ENCODE measurements at regions not wholly inside any gene's neighbourhood (a gene's known extent, or its start where the extent isn't known, plus 50 kb on each side); places are given as distances from the start of the nearest gene placed in this dataset.

DNA sequence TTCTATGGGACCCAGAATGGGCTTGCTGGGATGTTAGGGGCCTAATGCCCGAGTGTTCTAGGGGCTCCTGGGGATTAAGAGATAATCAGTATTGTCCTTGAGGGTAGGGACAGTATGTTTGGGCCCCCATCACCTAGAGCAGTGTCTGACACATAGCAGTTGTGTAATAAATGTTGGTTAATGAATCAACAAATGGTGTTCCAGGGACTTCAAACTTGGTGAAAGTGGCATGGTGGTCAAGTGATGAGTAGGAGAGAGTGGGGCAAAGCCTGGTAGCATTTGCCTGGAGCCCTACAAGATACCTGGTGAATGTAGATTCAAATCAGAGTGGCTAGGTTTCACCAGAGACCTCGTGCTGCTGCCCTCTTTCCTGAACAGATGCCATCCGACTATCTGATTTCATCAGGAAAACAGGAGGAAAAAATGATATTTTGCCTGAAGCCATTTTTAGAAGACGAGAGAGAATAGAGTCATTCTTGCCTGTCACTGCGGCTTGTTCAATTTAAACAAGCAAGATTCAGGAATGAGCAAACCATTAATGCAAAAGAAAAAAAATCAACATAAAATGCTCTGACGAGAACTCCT, 117.3 kb downstream of the RPL22L1 start:
- Histone ChIP-seq H4K20me1 (ENCODE audit: control insufficient read depth, extremely low read depth, insufficient read depth, low read length) (no peaks in the 10 kb centered on the region), H3K9ac (ENCODE audit: insufficient read depth, low read length) (no peak overlapping the region), H3K4me2 (ENCODE audit: extremely low read depth, insufficient read depth, low read length) (no peak overlapping the region), H3K4me3 (replicated peaks in 1 of 4; ENCODE audit: control extremely low read depth in 1 of 4, insufficient read depth in 1 of 4, low read depth in 3 of 4, low read length in 4 of 4) (no peak overlapping the region), H3K27me3 (ENCODE audit: control insufficient read depth, insufficient read depth, low read length) (no peaks in the 10 kb centered on the region), H3K4me1 (ENCODE audit: control insufficient read depth, extremely low read depth, insufficient read depth, low read length) (peaks cover 31% of the 10 kb centered on the region), H2AFZ (ENCODE audit: low read length) (no peak overlapping the region), H3K79me2 (ENCODE audit: control insufficient read depth, insufficient read depth, low read length) (no peaks in the 10 kb centered on the region), H3K9me3 (ENCODE audit: control insufficient read depth, insufficient read depth, low read depth, low read length) (no peaks in the 10 kb centered on the region), H3K27ac (ENCODE audit: insufficient read depth, low read length) (peak overlapping the region; percentile 73), H3K36me3 (ENCODE audit: control insufficient read depth, insufficient read depth, low read length) (no peaks in the 10 kb centered on the region)
- DNase-seq (ENCODE audit: low read depth in 2 of 2): no peak
- no peak for TF ChIP-seq EZH2 (IDR thresholded peaks at IDR 0.05; ENCODE audit: low read length, missing control alignments)
- no peak for TF ChIP-seq CTCF (conservative IDR thresholded peaks at IDR 0.05 in 1 of 2, IDR thresholded peaks at IDR 0.05 in 1 of 2; ENCODE audit: low read depth in 1 of 2, low read length in 2 of 2)

DNA sequence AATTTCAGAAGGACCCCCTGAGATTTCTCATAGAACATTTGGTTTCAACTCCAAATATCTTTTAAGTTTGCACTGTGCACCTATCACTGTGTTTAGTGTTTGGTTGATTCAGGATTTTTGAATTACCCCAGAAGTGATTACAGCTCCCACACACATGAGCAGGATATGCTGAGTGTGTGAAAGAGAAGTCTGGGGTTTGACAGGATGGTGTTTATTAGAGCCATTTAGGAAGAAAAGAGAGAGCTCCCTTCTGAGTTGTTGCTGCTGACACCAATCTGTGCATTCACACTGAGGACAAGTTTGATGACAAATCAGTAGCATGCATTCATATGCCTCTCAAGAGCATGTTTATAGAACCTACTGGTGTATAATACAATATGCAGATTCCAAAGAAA, 118.1 kb downstream of the RPL22L1 start:
- no peak overlapping the region for H3K9ac ChIP-seq (ENCODE audit: insufficient read depth, low read length)
- peak overlapping the region; percentile 54 for H3K4me2 ChIP-seq (ENCODE audit: extremely low read depth, insufficient read depth, low read length)
- peak overlapping the region; percentile 73 for H3K27ac ChIP-seq (ENCODE audit: insufficient read depth, low read length)
- H3K9me3 ChIP-seq (ENCODE audit: control insufficient read depth, insufficient read depth, low read depth, low read length): no peaks in the 10 kb centered on the region
- TF ChIP-seq CTCF (conservative IDR thresholded peaks at IDR 0.05 in 1 of 2, IDR thresholded peaks at IDR 0.05 in 1 of 2; ENCODE audit: low read depth in 1 of 2, low read length in 2 of 2): no peak
- TF ChIP-seq EZH2 (IDR thresholded peaks at IDR 0.05; ENCODE audit: low read length, missing control alignments): no peak
- no peaks in the 10 kb centered on the region for H3K79me2 ChIP-seq (ENCODE audit: control insufficient read depth, insufficient read depth, low read length)
- no peaks in the 10 kb centered on the region for H3K27me3 ChIP-seq (ENCODE audit: control insufficient read depth, insufficient read depth, low read length)
- no peak overlapping the region for H2AFZ ChIP-seq (ENCODE audit: low read length)
- no peak for DNase-seq (ENCODE audit: low read depth in 2 of 2)
- no peaks in the 10 kb centered on the region for H3K36me3 ChIP-seq (ENCODE audit: control insufficient read depth, insufficient read depth, low read length)
- no peaks in the 10 kb centered on the region for H4K20me1 ChIP-seq (ENCODE audit: control insufficient read depth, extremely low read depth, insufficient read depth, low read length)
- no peak overlapping the region for H3K4me3 ChIP-seq (replicated peaks in 1 of 4; ENCODE audit: control extremely low read depth in 1 of 4, insufficient read depth in 1 of 4, low read depth in 3 of 4, low read length in 4 of 4)
- H3K4me1 ChIP-seq (ENCODE audit: control insufficient read depth, extremely low read depth, insufficient read depth, low read length): peaks cover 31% of the 10 kb centered on the region

GRCh38 chr3:170751083-170751898, 118.7 kb downstream of the RPL22L1 start:
- peak overlapping the region; percentile 54 for H3K4me2 ChIP-seq (ENCODE audit: extremely low read depth, insufficient read depth, low read length)
- no peak overlapping the region for H2AFZ ChIP-seq (ENCODE audit: low read length)
- no peaks in the 10 kb centered on the region for H3K27me3 ChIP-seq (ENCODE audit: control insufficient read depth, insufficient read depth, low read length)
- H3K36me3 ChIP-seq (ENCODE audit: control insufficient read depth, insufficient read depth, low read length): no peaks in the 10 kb centered on the region
- H3K4me3 ChIP-seq (replicated peaks in 1 of 4; ENCODE audit: control extremely low read depth in 1 of 4, insufficient read depth in 1 of 4, low read depth in 3 of 4, low read length in 4 of 4): no peak overlapping the region
- H3K9me3 ChIP-seq (ENCODE audit: control insufficient read depth, insufficient read depth, low read depth, low read length): no peaks in the 10 kb centered on the region
- peak; percentile 87 to 92 for DNase-seq (ENCODE audit: low read depth in 2 of 2)
- H3K9ac ChIP-seq (ENCODE audit: insufficient read depth, low read length): no peak overlapping the region
- TF ChIP-seq EZH2 (IDR thresholded peaks at IDR 0.05; ENCODE audit: low read length, missing control alignments) (no peak), CTCF (conservative IDR thresholded peaks at IDR 0.05 in 1 of 2, IDR thresholded peaks at IDR 0.05 in 1 of 2; ENCODE audit: low read depth in 1 of 2, low read length in 2 of 2) (no peak)
- peak overlapping the region; percentile 73 for H3K27ac ChIP-seq (ENCODE audit: insufficient read depth, low read length)
- H4K20me1 ChIP-seq (ENCODE audit: control insufficient read depth, extremely low read depth, insufficient read depth, low read length): no peaks in the 10 kb centered on the region
- H3K4me1 ChIP-seq (ENCODE audit: control insufficient read depth, extremely low read depth, insufficient read depth, low read length): peaks cover 31% of the 10 kb centered on the region
- H3K79me2 ChIP-seq (ENCODE audit: control insufficient read depth, insufficient read depth, low read length): no peaks in the 10 kb centered on the region
